ENCODE measurements at regions not wholly inside any gene's neighbourhood (a gene's known extent, or its start where the extent isn't known, plus 50 kb on each side); places are given as distances from the start of the nearest gene placed in this dataset.
"Not testable (repeated sequence)": the region's sequence is repeated elsewhere in the genome, so short reads cannot be mapped to it uniquely, and the experiment has no call there.

DNA sequence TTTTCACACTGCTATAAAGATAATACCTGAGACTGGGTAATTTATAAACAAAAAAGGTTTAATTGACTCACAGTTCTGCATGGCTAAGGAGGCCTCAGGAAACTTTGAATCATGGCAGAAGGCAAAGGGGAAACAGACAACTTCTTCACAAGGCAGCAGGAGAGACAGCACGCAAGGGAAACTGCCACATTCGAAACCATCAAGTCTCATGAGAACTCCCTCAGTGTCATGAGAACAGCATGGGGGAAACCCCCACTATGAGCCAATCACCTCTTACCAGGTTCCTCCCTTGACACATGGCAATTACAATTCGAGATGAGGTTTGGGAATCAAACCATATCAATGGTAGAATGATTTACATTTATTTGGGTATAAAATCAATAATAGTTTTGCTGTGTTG, 558.5 kb downstream of the TMTC2 start:
- H3K4me3 ChIP-seq, result no peak overlapping the region
- no peaks in the 10 kb centered on the region for H3K36me3 ChIP-seq
- intact Hi-C loops (cut with DNase I; ENCODE audit: low total_unique reads), result no loop called here
- 72 to 89% (median 78%) methylated on average over 3 of the region's 3 CpGs for WGBS, 5 donors
- no peaks in the 10 kb centered on the region for H3K4me1 ChIP-seq
- TF ChIP-seq CTCF (IDR thresholded peaks at IDR 0.05 in 8 of 11, conservative IDR thresholded peaks at IDR 0.05 in 3 of 11), result no peak
- H3K9me3 ChIP-seq, result peaks cover 0 to 10% (median 0%) of the 10 kb centered on the region in 8 donors
- no peaks in the 10 kb centered on the region for H3K27me3 ChIP-seq (replicated peaks in 1 of 7)
- no peak overlapping the region for H3K27ac ChIP-seq
- no peak for DNase-seq

DNA sequence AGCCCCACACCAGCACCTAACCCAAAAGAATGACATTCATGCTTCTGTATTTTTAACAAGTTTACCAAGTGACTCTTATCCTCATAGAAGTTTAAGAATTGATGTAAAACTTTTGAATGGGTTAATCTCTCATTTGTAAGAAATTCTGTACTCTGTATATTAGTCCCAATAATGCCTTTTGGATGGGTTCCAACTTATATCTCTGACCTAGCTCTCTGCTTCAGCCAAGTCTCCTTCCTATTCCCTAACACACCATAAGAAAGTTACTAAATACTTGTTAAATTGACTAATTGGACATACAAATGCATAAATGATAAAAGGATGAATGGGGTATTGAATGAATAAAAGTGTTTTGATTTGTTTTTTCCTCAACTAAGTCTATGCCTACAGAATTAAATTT, 557.3 kb downstream of the TMTC2 start:
- intact Hi-C loops (cut with DNase I; ENCODE audit: low total_unique reads), result no loop called here
- TF ChIP-seq CTCF (IDR thresholded peaks at IDR 0.05 in 8 of 11, conservative IDR thresholded peaks at IDR 0.05 in 3 of 11), result no peak
- TF ChIP-seq POLR2AphosphoS5 (IDR thresholded peaks at IDR 0.05), result no peak
- no peak for TF ChIP-seq POLR2A (IDR thresholded peaks at IDR 0.05)

GRCh38 chr12:83233987-83234386, 547.3 kb downstream of the TMTC2 start:
- H3K27ac ChIP-seq; H3K4me3 ChIP-seq; intact Hi-C loops (cut with DNase I; ENCODE audit: low total_unique reads); DNase-seq; H3K9me3 ChIP-seq; H3K4me1 ChIP-seq; H3K27me3 ChIP-seq (replicated peaks in 1 of 7); H3K36me3 ChIP-seq: not testable (repeated sequence)

More for the DNA sequence above, 557.3 kb downstream of the TMTC2 start:
- no peak for DNase-seq
- Histone ChIP-seq H3K4me1 (no peaks in the 10 kb centered on the region), H3K9me3 (peaks cover 0 to 7% (median 0%) of the 10 kb centered on the region in 8 donors), H3K4me3 (no peak overlapping the region), H3K27ac (no peak overlapping the region), H3K27me3 (replicated peaks in 1 of 7) (no peaks in the 10 kb centered on the region), H3K36me3 (no peaks in the 10 kb centered on the region)

- H3K27ac ChIP-seq; H3K4me3 ChIP-seq; H3K36me3 ChIP-seq; H3K4me1 ChIP-seq; DNase-seq; intact Hi-C loops (cut with DNase I; ENCODE audit: low total_unique reads); H3K27me3 ChIP-seq (replicated peaks in 1 of 7): not testable (repeated sequence)
- H3K9me3 ChIP-seq, result peaks cover 0 to 13% (median 5%) of the 10 kb centered on the region in 8 donors
These were observed 540.3 kb downstream of the TMTC2 start for GRCh38 chr12:83226960-83227359.

- TF ChIP-seq POLR2AphosphoS5 (IDR thresholded peaks at IDR 0.05) (no peak), CTCF (IDR thresholded peaks at IDR 0.05 in 8 of 11, conservative IDR thresholded peaks at IDR 0.05 in 3 of 11) (no peak), POLR2A (IDR thresholded peaks at IDR 0.05) (no peak)
- Histone ChIP-seq H3K4me1 (no peaks in the 10 kb centered on the region), H3K27ac (no peak overlapping the region), H3K27me3 (replicated peaks in 1 of 7) (no peaks in the 10 kb centered on the region), H3K4me3 (no peak overlapping the region), H3K9me3 (peaks cover 0 to 13% (median 5%) of the 10 kb centered on the region in 8 donors), H3K36me3 (no peaks in the 10 kb centered on the region)
- intact Hi-C loops (cut with DNase I; ENCODE audit: low total_unique reads), result no loop called here
- 83 to 95% (median 92%) methylated on average over 3 of the region's 3 CpGs for WGBS, 5 donors
- DNase-seq, result no peak
These were observed 539.1 kb downstream of the TMTC2 start for GRCh38 chr12:83225806-83226205.

Measured in spleen (tissue), 11 donors.